HG02798 (cell line): ENCODE measurements at regions not wholly inside any gene's neighbourhood (a gene's known extent, or its start where the extent isn't known, plus 50 kb on each side); places are given as distances from the start of the nearest gene placed in this dataset.
"Not testable (repeated sequence)": the region's sequence is repeated elsewhere in the genome, so short reads cannot be mapped to it uniquely, and the experiment has no call there.

ENCODE experiments used
- ATAC-seq: cut with Tn5 transposase; IDR thresholded peaks from one replicate; pipeline ENCODE4 v1.9.1; 2021; ENCODE audit warnings: mild to moderate bottlenecking; ENCODE audit not compliant: unreplicated experiment, poor library complexity

DNA sequence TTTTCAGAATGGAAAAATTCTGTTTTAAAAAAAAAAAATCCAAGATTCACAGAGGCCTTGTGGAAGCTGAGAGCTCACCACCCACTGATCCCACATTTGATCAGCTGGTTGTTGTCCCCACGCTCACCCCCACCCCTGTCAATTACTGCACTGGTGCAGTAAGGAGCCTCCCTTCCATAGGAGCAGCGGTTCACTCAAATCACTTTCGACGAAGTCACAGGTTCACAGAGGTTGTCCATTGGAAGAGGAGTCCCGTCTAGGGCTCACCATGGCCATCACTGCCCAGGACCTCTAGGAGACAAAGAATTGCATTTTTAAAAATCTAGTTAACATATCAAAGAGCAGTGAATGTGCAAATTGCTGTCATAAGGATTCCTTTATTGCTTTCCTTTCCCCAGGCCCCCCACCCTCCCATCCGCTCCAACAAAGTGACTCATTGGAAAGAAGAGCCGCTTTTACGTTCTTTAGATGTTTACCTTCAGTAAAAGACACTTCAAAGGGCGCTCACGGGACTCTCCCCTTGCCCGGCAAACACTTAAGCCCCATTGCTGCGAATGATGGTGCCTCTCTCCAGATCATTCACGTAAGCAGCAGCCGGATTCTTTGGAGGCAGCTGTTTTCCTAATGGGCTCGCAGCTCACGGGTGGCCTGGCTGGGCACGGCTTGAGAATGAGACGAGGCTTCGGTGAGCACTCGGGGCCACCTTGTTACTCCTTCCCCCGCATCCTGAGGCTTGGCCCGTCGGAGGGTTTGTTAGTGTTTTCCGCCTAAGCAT lies 165.5 kb upstream of the SALL3 start:
- ATAC-seq, result no peak

DNA sequence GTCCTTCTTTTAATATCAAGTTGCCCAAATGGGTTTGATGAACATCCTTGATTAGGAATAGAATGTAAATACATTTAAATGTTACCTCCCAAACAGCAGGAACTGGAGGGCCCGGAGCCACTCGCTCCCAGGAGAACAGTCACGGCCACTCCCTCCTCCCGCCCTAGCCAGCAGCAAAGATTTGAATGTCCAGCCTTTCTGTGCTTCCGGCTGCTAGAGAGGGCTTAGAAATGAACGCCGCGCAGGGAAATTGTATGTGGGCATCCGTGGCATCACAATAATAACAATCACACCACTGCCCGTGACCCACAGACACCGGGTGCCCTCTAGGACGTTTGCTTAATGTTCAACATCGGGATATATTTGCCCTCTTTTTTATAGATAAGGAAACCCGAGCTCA lies 164.9 kb upstream of the SALL3 start:
- no peak for ATAC-seq

DNA sequence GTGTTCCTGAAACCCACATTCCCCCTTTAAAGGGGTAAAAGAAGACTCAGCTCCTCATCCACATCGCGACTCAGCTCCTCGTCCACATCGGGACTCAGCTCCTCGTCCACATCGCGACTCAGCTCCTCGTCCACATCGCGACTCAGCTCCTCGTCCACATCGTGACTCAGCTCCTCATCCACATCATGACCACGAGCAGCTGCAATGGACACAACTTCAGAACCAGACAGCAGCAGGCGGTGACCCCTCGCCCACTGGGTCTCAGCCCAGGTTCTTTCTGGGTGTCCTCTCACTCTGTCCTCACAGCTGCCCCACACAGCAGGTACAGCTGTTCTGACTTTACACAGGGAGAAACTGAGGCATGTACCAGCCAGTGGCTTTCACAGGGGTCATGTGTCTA lies 163.5 kb upstream of the SALL3 start:
- ATAC-seq, result no peak

DNA sequence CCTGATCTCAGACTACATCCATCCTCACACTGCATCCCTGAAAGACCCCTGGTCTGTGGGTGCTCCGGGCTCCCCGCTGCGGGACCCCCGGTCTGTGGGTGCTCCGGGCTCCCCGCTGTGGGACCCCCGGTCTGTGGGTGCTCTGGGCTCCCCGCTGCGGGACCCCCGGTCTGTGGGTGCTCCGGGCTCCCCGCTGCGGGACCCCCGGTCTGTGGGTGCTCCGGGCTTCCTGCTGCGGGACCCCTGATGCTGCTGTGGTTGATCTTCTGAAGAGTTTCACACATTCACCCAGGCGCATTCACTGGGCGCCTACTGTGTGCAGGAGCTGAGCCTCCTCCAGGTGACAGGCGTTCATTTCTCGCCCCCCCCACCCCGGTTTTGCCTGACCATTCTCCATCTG lies 162.7 kb upstream of the SALL3 start:
- ATAC-seq, result no peak

DNA sequence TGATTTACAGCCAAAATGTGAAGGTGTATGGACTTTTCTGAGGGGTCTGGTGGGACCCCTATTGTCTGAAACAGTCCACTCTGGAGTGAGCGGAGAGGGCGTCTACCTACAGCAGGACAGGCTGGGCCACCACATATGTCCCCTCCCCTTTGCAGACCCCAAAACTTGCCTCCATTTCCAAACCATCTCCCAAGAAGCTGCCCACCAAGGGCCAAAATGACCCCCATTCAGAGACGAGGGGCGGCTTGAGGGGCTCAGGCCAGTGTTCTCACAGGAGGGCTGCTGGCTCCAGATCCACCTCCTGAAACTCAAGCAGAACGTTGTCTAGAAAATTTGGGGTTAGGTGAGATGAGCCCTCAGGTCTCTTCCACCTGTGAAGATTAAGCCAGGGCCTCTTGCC lies 161.1 kb upstream of the SALL3 start:
- ATAC-seq, result no peak

DNA sequence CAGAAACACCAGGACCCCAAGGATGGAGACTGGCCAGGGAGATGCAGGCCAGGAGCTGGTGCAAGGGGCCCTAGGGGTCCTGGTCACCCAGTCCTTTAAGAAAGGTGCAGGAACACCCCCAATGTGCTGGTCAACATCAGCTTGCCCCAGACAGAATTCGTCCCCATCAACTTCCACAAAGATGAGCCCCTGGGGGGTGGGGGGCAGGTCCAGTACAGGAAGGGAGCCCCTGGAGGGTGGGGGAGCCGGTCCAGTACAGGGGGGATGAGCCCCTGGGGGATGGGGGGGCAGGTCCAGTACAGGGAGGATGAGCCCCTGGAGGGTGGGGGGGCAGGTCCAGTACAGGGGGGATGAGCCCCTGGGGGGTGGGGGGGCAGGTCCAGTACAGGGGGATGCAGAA lies 160.7 kb upstream of the SALL3 start:
- ATAC-seq, result no peak

DNA sequence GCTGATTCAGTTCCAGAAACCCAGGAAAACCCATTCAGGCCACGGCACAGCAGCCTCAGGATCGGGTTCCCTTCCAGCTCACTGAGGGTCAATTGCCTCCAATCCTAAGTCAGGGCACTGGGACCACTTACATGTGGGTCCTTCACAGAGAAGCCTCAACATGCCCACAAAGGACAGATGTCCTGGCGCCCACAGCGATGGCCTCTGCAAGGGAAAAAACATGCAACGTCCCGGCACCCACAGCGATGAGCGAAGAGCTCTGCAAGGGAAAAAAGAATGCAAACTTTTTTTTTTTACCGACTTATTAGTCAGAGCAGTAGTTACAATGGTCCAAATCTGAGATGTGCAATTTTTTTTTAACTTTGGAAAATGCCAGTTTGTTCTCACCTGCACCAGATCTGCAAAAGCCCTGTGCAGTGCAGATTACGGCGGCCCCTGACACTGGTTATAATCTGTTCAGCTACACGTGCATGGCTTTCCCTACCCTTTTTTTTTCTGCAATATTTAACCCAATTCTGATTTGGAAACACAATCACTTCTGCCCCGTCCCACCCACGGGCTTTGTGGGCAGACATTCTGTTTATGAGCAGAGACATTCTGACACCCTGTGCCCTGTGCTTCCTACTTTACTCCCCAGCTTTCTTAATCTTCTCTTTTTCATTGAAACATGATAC lies 159.3 kb upstream of the SALL3 start:
- no peak for ATAC-seq

DNA sequence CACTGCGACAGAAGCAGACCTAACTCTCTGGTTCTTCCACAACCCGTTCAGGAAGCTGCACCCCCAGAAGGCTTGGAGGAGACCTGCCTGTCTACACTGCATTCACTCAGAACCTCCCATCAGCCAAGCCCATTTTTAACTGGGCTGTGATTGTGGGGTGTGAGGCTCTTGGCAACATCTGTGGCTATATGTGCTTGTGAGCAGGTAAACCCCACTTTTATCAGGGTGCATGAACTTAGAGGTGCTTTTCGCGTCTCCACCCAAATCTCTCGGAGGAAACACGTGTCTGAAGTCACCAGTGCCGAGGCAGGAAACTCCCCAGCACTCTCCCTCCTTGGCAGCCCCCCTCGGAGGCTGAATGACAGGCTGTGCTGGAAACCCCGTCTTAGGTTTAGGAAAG lies 158.2 kb upstream of the SALL3 start:
- ATAC-seq, result no peak

DNA sequence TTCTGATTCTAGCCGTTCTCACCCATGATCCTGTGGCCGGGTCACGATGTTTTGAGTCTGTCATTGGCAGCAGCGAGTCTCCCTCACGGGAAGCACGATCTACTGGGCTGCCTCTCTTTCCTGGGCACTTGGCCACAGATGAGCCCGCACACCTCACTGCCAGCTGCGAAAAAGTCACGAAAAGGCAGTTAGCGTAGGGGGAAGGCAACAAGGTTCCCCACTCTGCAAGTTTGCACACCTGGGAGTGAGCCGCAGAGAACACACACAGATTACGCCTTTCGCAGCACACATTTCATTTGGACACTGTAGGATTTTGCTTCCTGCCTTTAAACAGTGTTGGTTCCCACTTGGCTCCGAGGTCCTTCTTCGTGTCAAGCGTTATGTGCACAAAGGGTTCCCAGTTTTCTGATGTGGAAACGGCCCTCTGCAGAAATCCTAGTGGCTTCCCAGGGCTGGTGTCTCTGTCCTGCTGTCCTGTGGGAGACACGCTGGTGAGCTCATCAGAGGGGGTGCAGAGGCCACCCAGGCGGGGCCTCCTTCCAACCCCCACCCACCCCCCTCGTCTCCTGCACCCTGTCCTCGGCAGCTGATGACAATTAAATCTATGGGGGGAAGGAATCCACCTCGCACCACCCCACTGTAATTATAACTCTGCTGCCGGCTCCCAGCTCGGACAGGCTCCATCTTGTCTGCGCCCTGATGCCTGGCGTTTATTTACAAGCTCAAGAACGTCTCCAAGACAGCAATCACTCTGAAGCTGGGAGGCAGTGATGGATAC lies 157.3 kb upstream of the SALL3 start:
- no peak for ATAC-seq

DNA sequence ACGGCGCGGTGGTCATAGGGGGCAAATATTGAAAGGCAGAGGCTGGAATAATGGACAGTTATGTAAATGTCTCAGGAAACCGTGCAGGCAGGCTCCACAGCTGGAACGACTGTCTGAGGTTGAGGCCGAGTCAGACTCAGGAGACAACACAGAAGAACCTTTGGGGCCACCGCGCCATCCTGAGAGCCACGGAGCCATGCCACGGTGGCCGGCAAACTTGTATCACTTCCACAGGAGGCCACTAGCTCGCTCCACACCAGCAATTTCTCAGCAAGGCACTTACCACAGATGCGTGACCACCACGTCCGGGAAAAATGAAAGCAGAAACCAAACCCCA lies 156.7 kb upstream of the SALL3 start:
- no peak for ATAC-seq

DNA sequence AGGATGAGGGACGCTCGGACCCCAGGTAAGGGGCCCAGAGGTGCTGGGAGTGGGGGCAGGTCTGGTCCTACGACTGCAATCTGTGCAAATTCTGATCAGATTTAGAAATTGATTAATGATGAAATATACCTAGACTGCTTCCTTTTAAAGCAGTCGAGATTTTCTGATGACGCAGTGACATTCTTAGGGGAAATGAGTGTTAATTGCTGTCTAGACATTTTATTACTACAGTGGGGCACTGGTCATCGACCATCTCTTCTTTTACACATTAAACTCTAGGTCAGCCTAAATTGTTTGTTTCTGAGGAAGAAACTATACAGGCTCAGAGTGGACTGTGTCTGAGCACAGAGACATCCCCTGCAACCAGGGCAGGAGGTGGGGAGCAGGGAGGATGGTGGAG lies 154.4 kb upstream of the SALL3 start:
- no peak for ATAC-seq

DNA sequence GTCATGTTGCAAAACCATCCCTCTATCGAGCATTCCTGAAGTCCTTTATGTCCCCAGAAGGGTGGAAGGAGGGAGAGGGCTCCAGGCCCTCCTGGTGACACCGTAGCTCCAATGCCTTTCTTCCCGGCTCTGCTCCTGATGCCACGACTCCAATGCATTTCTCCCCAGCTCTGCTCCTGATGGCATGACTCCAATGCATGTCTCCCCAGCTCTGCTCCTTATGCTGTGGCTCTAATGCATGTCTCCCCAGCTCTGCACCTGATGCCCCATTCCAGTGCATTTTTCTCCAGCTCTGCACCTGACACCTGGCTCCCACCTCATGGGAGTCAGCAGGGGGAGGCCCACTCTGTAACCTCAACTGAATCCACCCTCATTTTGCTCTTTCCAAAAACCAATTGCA lies 153.0 kb upstream of the SALL3 start:
- no peak for ATAC-seq

DNA sequence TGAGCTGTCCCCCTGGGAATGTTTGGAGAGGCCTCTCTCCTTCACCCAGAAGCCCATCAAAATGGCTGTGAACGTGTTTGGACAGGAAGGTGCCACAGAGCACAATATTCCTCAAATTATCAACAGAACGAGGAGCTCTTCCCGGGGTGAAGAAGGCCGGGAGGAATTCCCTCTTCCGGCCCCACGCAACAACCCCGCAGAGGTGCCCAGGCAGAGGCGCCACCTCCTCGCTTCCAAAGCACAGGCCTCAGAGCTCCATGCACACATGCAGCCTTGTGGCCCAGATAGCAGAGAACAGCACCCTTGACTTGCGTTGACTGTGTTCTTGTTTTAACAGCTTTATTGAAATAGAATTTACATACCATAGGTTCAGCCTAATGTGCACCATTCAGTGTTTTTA lies 152.5 kb upstream of the SALL3 start:
- ATAC-seq, result no peak

DNA sequence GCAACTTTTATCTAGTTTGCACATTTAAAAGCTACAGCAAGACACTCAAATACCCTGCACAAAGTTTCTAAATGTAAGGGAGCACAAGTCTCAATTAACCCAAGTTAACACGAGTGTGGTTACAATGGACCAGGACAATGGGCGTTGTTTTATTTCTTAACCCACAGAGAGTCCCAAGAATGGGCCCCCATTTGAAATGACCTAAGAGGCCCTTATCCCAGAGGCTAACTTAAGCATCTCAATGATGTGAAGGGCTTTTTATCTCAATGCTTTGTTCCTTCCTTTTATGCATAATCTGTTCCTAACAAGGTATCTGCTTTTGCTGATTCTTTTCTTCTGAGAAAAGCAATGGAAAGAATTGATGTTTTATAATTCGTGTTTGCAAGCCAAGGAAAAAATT lies 151.5 kb upstream of the SALL3 start:
- no peak for ATAC-seq

DNA sequence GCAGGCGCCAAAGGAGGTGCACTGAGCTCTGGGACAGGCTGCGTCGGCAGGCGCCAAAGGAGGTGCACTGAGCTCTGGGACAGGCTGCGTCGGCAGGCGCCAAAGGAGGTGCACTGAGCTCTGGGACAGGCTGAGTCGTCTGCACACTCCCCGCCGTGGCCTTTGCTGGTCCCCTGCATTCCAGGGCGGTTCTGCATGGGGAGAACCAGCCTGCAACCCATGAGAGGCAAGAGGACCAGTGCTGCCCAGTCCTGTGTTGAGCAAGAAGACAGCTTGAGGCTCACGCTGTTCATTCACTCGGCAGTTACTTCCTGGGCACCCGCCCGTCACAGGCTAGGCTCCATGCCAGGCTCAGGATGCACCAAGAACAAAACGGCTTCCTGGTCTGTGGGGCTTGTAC lies 150.6 kb upstream of the SALL3 start:
- not testable (repeated sequence) for ATAC-seq

DNA sequence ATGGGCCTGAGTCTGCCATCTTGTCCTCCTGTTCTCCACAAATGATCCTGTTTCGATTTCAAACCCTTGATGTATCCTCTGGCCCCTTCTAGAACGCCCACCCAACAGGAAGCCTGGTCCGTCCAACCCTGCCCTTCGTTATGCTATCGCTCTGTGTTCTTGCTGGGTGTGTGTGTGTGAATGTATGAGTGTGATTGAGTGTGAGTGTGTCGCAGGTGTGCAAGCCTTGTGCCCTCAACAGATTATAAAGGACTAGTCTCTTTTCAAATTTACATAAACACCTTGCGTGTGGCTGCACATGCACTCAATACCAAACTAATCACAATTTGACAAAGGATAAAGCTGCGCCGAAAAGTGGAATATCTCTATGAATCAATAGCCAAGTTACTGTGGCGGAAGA lies 149.5 kb upstream of the SALL3 start:
- no peak for ATAC-seq

DNA sequence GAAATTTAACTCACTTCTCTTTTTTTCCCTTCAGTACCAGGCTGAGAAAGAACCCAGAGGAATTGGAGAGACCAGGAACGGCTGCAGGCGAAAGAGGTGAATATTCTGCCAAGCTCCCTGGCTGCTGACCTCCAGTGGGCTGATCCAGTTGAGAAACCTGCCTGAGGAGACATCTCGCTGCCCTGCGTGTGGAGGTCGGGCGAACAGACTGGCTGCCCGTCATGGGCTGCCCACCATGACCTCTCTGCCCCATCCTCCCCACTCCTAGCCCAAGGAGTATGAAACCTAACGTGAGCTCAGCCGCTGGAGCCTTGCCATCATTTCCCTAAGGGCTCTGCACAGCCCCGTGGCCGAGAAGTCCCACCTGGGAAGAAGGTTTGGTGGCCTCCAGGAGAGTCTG lies 148.8 kb upstream of the SALL3 start:
- ATAC-seq, result no peak

DNA sequence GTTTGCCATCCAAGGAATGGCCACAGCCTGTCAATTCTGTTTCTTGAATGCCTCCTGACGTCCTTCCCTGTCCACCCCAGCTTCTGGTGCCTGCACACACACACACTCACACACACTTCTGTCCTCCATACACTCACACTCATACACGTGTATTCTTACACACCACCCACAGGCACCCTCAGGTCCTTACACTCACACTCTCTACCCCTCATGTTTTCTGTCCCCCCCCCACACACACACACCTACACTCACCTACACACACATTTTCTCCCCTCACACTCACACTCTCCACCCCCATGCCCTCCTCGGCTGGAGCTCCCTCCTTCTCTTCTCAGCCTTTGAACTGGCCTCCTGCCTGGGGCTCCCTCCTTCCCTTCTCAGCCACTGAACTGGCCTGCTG lies 148.0 kb upstream of the SALL3 start:
- ATAC-seq, result no peak

DNA sequence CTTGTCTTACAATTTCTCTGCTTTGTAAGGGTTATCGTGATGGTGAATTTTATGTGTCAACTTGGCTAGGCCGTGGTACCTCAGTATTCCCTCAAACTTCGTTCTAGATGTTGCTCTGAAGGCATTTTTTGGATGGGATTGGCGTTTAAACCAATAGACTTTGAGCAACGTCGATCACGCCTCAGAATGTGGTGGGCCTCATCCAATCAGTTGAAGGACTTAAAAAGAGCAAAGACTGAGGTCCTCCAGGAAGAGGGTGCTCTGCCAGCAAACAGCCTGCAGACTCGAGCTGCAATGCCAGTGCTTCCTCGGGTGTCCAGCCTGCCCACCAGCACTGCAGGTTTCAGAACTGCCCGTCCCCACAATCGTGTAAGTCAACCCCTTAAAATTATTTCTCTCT lies 145.8 kb upstream of the SALL3 start:
- no peak for ATAC-seq

DNA sequence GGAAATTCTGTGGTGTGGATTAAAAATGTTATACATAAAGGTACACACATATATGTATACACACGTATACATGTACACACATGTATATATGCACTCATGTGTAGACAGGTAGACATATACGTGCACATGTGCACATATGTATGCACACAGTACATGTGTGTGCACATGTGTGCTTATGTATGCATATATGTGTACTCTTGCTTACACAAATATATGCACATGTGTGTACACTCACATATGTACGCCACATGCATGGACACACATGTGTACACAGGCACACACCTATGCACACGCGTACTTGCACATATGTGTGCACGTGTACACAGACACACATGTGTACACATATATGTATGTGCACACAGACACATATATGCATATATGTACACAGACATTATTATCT lies 142.8 kb upstream of the SALL3 start:
- no peak for ATAC-seq

DNA sequence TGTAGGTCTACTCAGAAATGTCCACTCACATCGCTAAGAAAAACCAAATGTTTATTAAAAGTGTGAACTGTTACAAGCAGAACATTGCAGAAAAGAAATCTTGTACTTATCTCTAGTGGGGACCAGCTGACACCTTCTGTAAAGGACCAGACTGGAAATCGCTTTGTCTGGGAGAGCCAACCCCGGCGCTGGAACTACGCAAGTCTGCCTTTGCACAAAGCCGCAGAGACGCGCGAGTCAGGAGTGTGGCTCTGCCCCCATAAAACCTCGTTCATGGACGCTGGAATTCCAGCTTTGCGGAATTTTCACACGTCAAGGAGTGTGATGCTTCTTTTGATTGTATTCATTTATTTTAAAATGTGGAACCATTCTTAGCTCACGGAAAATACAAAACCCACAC lies 141.9 kb upstream of the SALL3 start:
- no peak for ATAC-seq

DNA sequence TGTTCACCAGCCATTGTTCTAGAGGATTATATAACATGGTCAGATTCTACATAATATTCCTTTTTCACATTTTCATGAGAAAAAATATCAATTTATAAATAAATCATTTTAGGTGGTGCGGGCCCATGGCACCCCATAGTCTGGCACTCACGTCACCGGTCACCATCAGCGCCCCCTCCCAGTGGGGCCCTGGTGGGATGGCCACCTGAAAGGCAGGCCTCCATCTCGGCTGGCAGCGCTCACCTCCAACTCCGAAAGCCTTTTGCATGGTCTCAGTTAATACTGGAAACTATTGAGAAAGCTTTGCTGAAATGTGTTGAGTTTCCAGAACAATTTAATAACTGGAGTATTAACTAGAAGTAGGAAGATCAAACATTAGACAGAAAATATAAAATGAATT lies 141.4 kb upstream of the SALL3 start:
- ATAC-seq, result no peak
